HepG2 (cell line): ENCODE measurements at regions not wholly inside any gene's neighbourhood (a gene's known extent, or its start where the extent isn't known, plus 50 kb on each side); places are given as distances from the start of the nearest gene placed in this dataset.
A peak's percentile ranks its signal among the peaks of the same experiment; 100 is the strongest.

Experiments
- ATAC-seq: fragments of 200-7000 bp; cut with Tn5 transposase; 3 replicates; pipeline ENCODE4 v1.9.1; 2020; ENCODE audit warnings: mild to moderate bottlenecking, moderate library complexity
- BruUV-seq: library from RNA; stranded (reverse); fragments of 400-500 nt; replicated peaks from 2 replicates; lab custom pipeline; 2021; lab: Mats Ljungman, UMichigan
- CTCF ChIA-PET: fragments of 300-600 bp; formaldehyde crosslinking; extraction: SDS; loops from one replicate; lab custom pipeline; 2021; ENCODE audit warnings: low total read pairs, inconsistent platforms, low intra/inter-chr PET ratio; lab: Yijun Ruan, JAX
- POLR2A ChIA-PET: fragments of 350-600 bp; sonication (Branson Sonifier 250); formaldehyde crosslinking; loops from one replicate; lab custom pipeline; 2020; ENCODE audit warnings: antibody characterized with exemption, inconsistent platforms; lab: Yijun Ruan, JAX
- DNase-seq: peaks from one replicate; pipeline ENCODE4 v3.0.0-alpha.2; 2015; ENCODE audit warnings: low spot score
- FAIRE-seq: peaks from 3 replicates; lab custom pipeline; 2011; peaks lifted over from hg19 to GRCh38; lab: Jason Lieb, UNC
- H2AFZ ChIP-seq: one replicate; pipeline ENCODE4 v1.6.1; 2011; ENCODE audit warnings: low read length, inconsistent platforms
- H3K27ac ChIP-seq: fragments of 300-600 bp; 3 replicates; pipeline ENCODE4 v1.8.0; 2011; ENCODE audit warnings: mixed run types, mild to moderate bottlenecking, mixed read lengths, low read length, inconsistent platforms; ENCODE audit not compliant: insufficient read depth; ENCODE audit errors: extremely low read length
- H3K27me3 ChIP-seq, 2 experiments: fragments of 200-600 bp in 1 of 2; 2 replicates in 1 of 2; 3 replicates in 1 of 2; pipeline versions ENCODE4 v1.6.0 to v1.8.0; 2011; ENCODE audit warnings: low read length in 2 of 2, mild to moderate bottlenecking in 2 of 2, moderate library complexity in 2 of 2, inconsistent platforms in 1 of 2; ENCODE audit not compliant: insufficient read depth in 2 of 2, control insufficient read depth in 1 of 2
- H3K36me3 ChIP-seq, 2 experiments: fragments of 200-600 bp in 1 of 2; replicated peaks in 1 of 2; 2 replicates in 1 of 2; 3 replicates in 1 of 2; pipeline versions ENCODE4 v1.5.1 to v1.8.0; 2011; ENCODE audit warnings: low read length in 2 of 2, inconsistent platforms in 1 of 2; ENCODE audit not compliant: insufficient read depth in 2 of 2, control insufficient read depth in 1 of 2
- H3K4me1 ChIP-seq: 2 replicates; pipeline ENCODE4 v1.5.1; 2012; ENCODE audit warnings: low read length, inconsistent platforms; ENCODE audit not compliant: insufficient read depth
- H3K4me2 ChIP-seq: 2 replicates; pipeline ENCODE4 v1.6.0; 2011; ENCODE audit warnings: low read depth, low read length, inconsistent platforms
- H3K4me3 ChIP-seq, 3 experiments: fragments of 200-600 bp in 1 of 3; sonication (generic), shearing (Covaris generic) in 1 of 3; replicated peaks in 1 of 3; 2 replicates each; pipeline ENCODE4 v1.5.1; 2011 to 2016; ENCODE audit warnings: low read length in 3 of 3, inconsistent platforms in 2 of 3, low read depth in 2 of 3, mild to moderate bottlenecking in 2 of 3, control low read depth in 1 of 3, mixed read lengths in 1 of 3; ENCODE audit not compliant: insufficient read depth in 1 of 3
- H3K79me2 ChIP-seq: one replicate; pipeline ENCODE4 v1.6.1; 2011; ENCODE audit warnings: low read length, inconsistent platforms; ENCODE audit not compliant: insufficient read depth
- H3K9ac ChIP-seq: 2 replicates; pipeline ENCODE4 v1.6.0; 2011; ENCODE audit warnings: mild to moderate bottlenecking, low read depth, low read length, inconsistent platforms; ENCODE audit not compliant: insufficient read depth
- H3K9me3 ChIP-seq: 2 replicates; pipeline ENCODE4 v1.5.1; 2012; ENCODE audit warnings: mild to moderate bottlenecking, low read length
- H4K20me1 ChIP-seq: 2 replicates; pipeline ENCODE4 v1.6.0; 2011; ENCODE audit warnings: inconsistent platforms, mild to moderate bottlenecking, low read length, moderate library complexity; ENCODE audit not compliant: insufficient read depth
- ATF7 ChIP-seq, 2 experiments: fragments of 450-650 bp in 1 of 2; sonication (generic) in 1 of 2; formaldehyde crosslinking in 1 of 2; IDR thresholded peaks; 2 replicates each; pipeline versions ENCODE4 v1.4.0 to v1.6.1; 2016 to 2020; ENCODE audit warnings: antibody characterized with exemption in 1 of 2, mild to moderate bottlenecking in 1 of 2, missing genetic modification reagents in 1 of 2
- BRD4 ChIP-seq: sonication (generic); formaldehyde crosslinking; IDR thresholded peaks from 2 replicates; pipeline ENCODE4 v1.4.0; 2020; ENCODE audit warnings: missing genetic modification reagents
- CEBPG ChIP-seq: IDR thresholded peaks from 2 replicates; pipeline ENCODE4 v1.6.1; 2016
- CREB1 ChIP-seq, 2 experiments: fragments of 450-650 bp in 1 of 2; IDR thresholded peaks; 2 replicates each; pipeline ENCODE4 v1.6.1; 2016 to 2017; ENCODE audit warnings: control low read depth in 1 of 2, mild to moderate bottlenecking in 1 of 2, missing compliant biosample characterization in 1 of 2, missing genetic modification characterization in 1 of 2
- CREM ChIP-seq, 2 experiments: sonication (generic) in 1 of 2; formaldehyde crosslinking in 1 of 2; IDR thresholded peaks; 2 replicates each; pipeline versions ENCODE4 v1.4.0 to v1.6.1; 2016 to 2020; ENCODE audit warnings: antibody characterized with exemption in 1 of 2, mild to moderate bottlenecking in 1 of 2, missing genetic modification reagents in 1 of 2
- EEA1 ChIP-seq: sonication (generic); formaldehyde crosslinking; IDR thresholded peaks from 2 replicates; pipeline ENCODE4 v1.5.1; 2020; ENCODE audit warnings: mild to moderate bottlenecking, missing genetic modification reagents, borderline replicate concordance
- EP300 ChIP-seq, 3 experiments: sonication (generic) in 1 of 3; formaldehyde crosslinking in 1 of 3; IDR thresholded peaks; 2 replicates each; pipeline versions ENCODE4 v1.5.1 to v1.6.1; 2011 to 2020; ENCODE audit warnings: low read depth in 2 of 3, low read length in 2 of 3, borderline replicate concordance in 1 of 3, improper control_type of control experiment in 1 of 3, mild to moderate bottlenecking in 1 of 3, missing genetic modification reagents in 1 of 3, moderate library complexity in 1 of 3
- NFE2L1 ChIP-seq: sonication (generic); formaldehyde crosslinking; IDR thresholded peaks from 2 replicates; pipeline ENCODE4 v1.4.0; 2020; ENCODE audit warnings: missing genetic modification reagents, mild to moderate bottlenecking, borderline replicate concordance
- PREB ChIP-seq: sonication (generic); formaldehyde crosslinking; IDR thresholded peaks from 2 replicates; pipeline ENCODE4 v1.4.0; 2020; ENCODE audit warnings: missing genetic modification reagents
- RBFOX2 ChIP-seq: fragments of 200-400 bp; formaldehyde crosslinking; IDR thresholded peaks from 2 replicates; pipeline ENCODE4 v1.6.1; 2017; ENCODE audit warnings: low read depth, mild to moderate bottlenecking, low read length
- SIX1 ChIP-seq: sonication (generic); formaldehyde crosslinking; IDR thresholded peaks from 2 replicates; pipeline ENCODE4 v1.4.0; 2020; ENCODE audit warnings: missing genetic modification reagents, borderline replicate concordance
- TCF12 ChIP-seq, 2 experiments: fragments of 450-650 bp in 1 of 2; sonication (generic) in 1 of 2; formaldehyde crosslinking in 1 of 2; IDR thresholded peaks; 2 replicates each; pipeline versions ENCODE4 v1.6.1 to v1.8.0; 2017 to 2022; ENCODE audit warnings: antibody characterized with exemption in 1 of 2, mild to moderate bottlenecking in 1 of 2, missing genetic modification reagents in 1 of 2, moderate library complexity in 1 of 2
- ZBTB21 ChIP-seq: sonication (generic); formaldehyde crosslinking; IDR thresholded peaks from 2 replicates; pipeline ENCODE4 v1.4.0; 2020; ENCODE audit warnings: missing genetic modification reagents
- ZIK1 ChIP-seq: sonication (generic); formaldehyde crosslinking; IDR thresholded peaks from 2 replicates; pipeline ENCODE4 v1.5.0; 2020; ENCODE audit warnings: mild to moderate bottlenecking, low read depth, missing genetic modification reagents, borderline replicate concordance
- ZNF615 ChIP-seq: sonication (generic); formaldehyde crosslinking; IDR thresholded peaks from 2 replicates; pipeline ENCODE4 v1.5.0; 2020; ENCODE audit warnings: mild to moderate bottlenecking, missing genetic modification reagents, borderline replicate concordance
- ZNF792 ChIP-seq: IDR thresholded peaks from 2 replicates; pipeline ENCODE4 v1.6.1; 2016
- in situ Hi-C: cut with HindIII; loops from 2 replicates; pipeline ENCODE4 v1.10.0; 2017; ENCODE audit warnings: low pct_unique_long_range_greater_than_20kb; ENCODE audit not compliant: extremely low pct_ligation_motif_present
- intact Hi-C: fragments of 100-400 bp; cut with micrococcal nuclease; formaldehyde crosslinking; loops from one replicate; pipeline ENCODE4 v1.10.0; 2022; ENCODE audit not compliant: unreplicated experiment
- TF ChIP-seq, protein P1 (sequence below): IDR thresholded peaks from 2 replicates; pipeline ENCODE4 v1.4.0; 2020; ENCODE audit warnings: mild to moderate bottlenecking, missing genetic modification reagents

- peak overlapping the region in 2 of 3 experiments; percentile 43 to 64; a peak in 2 of 6 replicates for H3K4me3 ChIP-seq
- no peaks in the 10 kb centered on the region for H4K20me1 ChIP-seq
- H3K4me1 ChIP-seq = peaks cover 98% of the 10 kb centered on the region
- peak overlapping the region; percentile 70 for H3K27ac ChIP-seq
- BruUV-seq = no TSS peak
- CTCF ChIA-PET = no interaction called here
- in situ Hi-C loops = no loop called here
- H2AFZ ChIP-seq = no peak overlapping the region
- POLR2A ChIA-PET = interaction anchor here (0.7 to 4.0 kb wide), 20 partner anchors 11 to 345 kb away, joined by 3 to 60 read pairs (median 4); partner anchors contain the start of gene SOX9
- DNase-seq (peak; percentile 48), FAIRE-seq (peak; percentile 40), ATAC-seq (peak; percentile 34)
- H3K9ac ChIP-seq = peak overlapping the region; percentile 73
- no peaks in the 10 kb centered on the region for H3K27me3 ChIP-seq
- H3K36me3 ChIP-seq = peaks cover 0 to 2% of the 10 kb centered on the region in 2 experiments; a peak in 2 of 5 replicates
- intact Hi-C loops = loop anchor here (5.0 kb wide), 1 partner anchor 44 kb away; no protein-coding TSS in a partner anchor
- no peak for TF ChIP-seq PREB (CRISPR knock-in tag)
- 0 out of 2 replicates have a peak, but pooled peaks have one; percentile 16 for TF ChIP-seq ZBTB21 (CRISPR knock-in tag)
- TF ChIP-seq, protein P1, sequence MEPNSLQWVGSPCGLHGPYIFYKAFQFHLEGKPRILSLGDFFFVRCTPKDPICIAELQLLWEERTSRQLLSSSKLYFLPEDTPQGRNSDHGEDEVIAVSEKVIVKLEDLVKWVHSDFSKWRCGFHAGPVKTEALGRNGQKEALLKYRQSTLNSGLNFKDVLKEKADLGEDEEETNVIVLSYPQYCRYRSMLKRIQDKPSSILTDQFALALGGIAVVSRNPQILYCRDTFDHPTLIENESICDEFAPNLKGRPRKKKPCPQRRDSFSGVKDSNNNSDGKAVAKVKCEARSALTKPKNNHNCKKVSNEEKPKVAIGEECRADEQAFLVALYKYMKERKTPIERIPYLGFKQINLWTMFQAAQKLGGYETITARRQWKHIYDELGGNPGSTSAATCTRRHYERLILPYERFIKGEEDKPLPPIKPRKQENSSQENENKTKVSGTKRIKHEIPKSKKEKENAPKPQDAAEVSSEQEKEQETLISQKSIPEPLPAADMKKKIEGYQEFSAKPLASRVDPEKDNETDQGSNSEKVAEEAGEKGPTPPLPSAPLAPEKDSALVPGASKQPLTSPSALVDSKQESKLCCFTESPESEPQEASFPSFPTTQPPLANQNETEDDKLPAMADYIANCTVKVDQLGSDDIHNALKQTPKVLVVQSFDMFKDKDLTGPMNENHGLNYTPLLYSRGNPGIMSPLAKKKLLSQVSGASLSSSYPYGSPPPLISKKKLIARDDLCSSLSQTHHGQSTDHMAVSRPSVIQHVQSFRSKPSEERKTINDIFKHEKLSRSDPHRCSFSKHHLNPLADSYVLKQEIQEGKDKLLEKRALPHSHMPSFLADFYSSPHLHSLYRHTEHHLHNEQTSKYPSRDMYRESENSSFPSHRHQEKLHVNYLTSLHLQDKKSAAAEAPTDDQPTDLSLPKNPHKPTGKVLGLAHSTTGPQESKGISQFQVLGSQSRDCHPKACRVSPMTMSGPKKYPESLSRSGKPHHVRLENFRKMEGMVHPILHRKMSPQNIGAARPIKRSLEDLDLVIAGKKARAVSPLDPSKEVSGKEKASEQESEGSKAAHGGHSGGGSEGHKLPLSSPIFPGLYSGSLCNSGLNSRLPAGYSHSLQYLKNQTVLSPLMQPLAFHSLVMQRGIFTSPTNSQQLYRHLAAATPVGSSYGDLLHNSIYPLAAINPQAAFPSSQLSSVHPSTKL = 0 out of 2 replicates have a peak, but pooled peaks have one; percentile 4
- no peak for TF ChIP-seq ZNF792 (CRISPR knock-in tag)
- 0 out of 2 replicates have a peak, but pooled peaks have one; percentile 4 for TF ChIP-seq CEBPG (CRISPR knock-in tag)
- TF ChIP-seq CREB1 (IDR thresholded peaks at IDR 0.05) = peak; percentile 24; the same call in 1 of the 2 replicates
- TF ChIP-seq CREB1 (CRISPR knock-in tag; IDR thresholded peaks at IDR 0.05) = no peak
- 0 out of 2 replicates have a peak, but pooled peaks have one; percentile 29 for TF ChIP-seq CREM (IDR thresholded peaks at IDR 0.05)
- TF ChIP-seq CREM (CRISPR knock-in tag; IDR thresholded peaks at IDR 0.05) = no peak
- no peak for TF ChIP-seq RBFOX2
- TF ChIP-seq NFE2L1 (CRISPR knock-in tag) = no peak
- no peak for TF ChIP-seq ZNF615 (CRISPR knock-in tag)
- TF ChIP-seq BRD4 (CRISPR knock-in tag) = no peak
- TF ChIP-seq TCF12 (IDR thresholded peaks at IDR 0.05) = no peak
- no peak for TF ChIP-seq TCF12 (CRISPR knock-in tag; IDR thresholded peaks at IDR 0.05)
- peak; percentile 88 for TF ChIP-seq ATF7 (IDR thresholded peaks at IDR 0.05)
- no peak for TF ChIP-seq ATF7 (CRISPR knock-in tag; IDR thresholded peaks at IDR 0.05)
- no peak for TF ChIP-seq ZIK1 (CRISPR knock-in tag)
- no peak for TF ChIP-seq SIX1 (CRISPR knock-in tag)
- no peak for TF ChIP-seq EEA1 (CRISPR knock-in tag)
- peak in 1 of 2 experiments; percentile 25; a peak in 1 of 4 replicates for TF ChIP-seq EP300 (IDR thresholded peaks at IDR 0.05; ENCODE audit: low read depth in 2 of 2, low read length in 2 of 2)
- no peak for TF ChIP-seq EP300 (CRISPR knock-in tag; IDR thresholded peaks at IDR 0.05; ENCODE audit: borderline replicate concordance)
- H3K9me3 ChIP-seq = no peaks in the 10 kb centered on the region
- peak overlapping the region; percentile 96 for H3K4me2 ChIP-seq
- H3K79me2 ChIP-seq = peaks cover 95% of the 10 kb centered on the region
Measured at GRCh38 chr17:72466199-72466598, 345.4 kb downstream of the SOX9 start.
